Naive thymus-derived CD8-positive, alpha-beta T cell (primary cell): ENCODE measurements at regions not wholly inside any gene's neighbourhood (a gene's known extent, or its start where the extent isn't known, plus 50 kb on each side); places are given as distances from the start of the nearest gene placed in this dataset.
"Not testable (repeated sequence)": the region's sequence is repeated elsewhere in the genome, so short reads cannot be mapped to it uniquely, and the experiment has no call there.

Experiments
- ATAC-seq, 2 donors: fragments of 150-1000 bp; cut with Tn5 transposase in 1 of 2; sonication (Bioruptor Pico), chemical (Tn5 transposase) in 1 of 2; 1 replicate in 1 of 2; 2 replicates in 1 of 2; pipeline ENCODE4 v1.10.0; 2021; ENCODE audit warnings: mild to moderate bottlenecking in 2 of 2, moderate library complexity in 2 of 2
- POLR2A ChIA-PET: fragments of 350-600 bp; sonication (Branson Sonifier 250); formaldehyde crosslinking; loops from one replicate; lab custom pipeline; 2021; ENCODE audit warnings: antibody characterized with exemption; lab: Charles Lee
- DNase-seq, 10 donors: peaks; one replicate each; pipeline versions ENCODE4 v3.0.0 to v3.0.0-alpha.2; 2020 to 2022
- H3K27ac Mint-ChIP-seq, 10 donors: one replicate each; pipeline ENCODE4 v1.8.0; 2020 to 2022; ENCODE audit warnings: mild to moderate bottlenecking in 10 of 10, mixed read lengths in 10 of 10, moderate library complexity in 4 of 10, inconsistent platforms in 1 of 10
- H3K27me3 Mint-ChIP-seq, 5 donors: one replicate each; pipeline ENCODE4 v1.8.0; 2021 to 2022; ENCODE audit warnings: mixed read lengths in 5 of 5
- H3K36me3 Mint-ChIP-seq, 3 donors: one replicate each; pipeline ENCODE4 v1.8.0; 2020 to 2022; ENCODE audit warnings: mixed read lengths in 3 of 3, mild to moderate bottlenecking in 2 of 3, inconsistent platforms in 1 of 3
- H3K4me1 Mint-ChIP-seq, 4 donors: one replicate each; pipeline ENCODE4 v1.8.0; 2021 to 2022; ENCODE audit warnings: mixed read lengths in 4 of 4
- H3K4me3 Mint-ChIP-seq, 10 donors: one replicate each; pipeline ENCODE4 v1.8.0; 2020 to 2022; ENCODE audit warnings: mild to moderate bottlenecking in 10 of 10, mixed read lengths in 10 of 10, moderate library complexity in 6 of 10, inconsistent platforms in 1 of 10
- H3K9me3 Mint-ChIP-seq, 9 donors: one replicate each; pipeline ENCODE4 v1.8.0; 2020 to 2022; ENCODE audit warnings: mixed read lengths in 9 of 9, mild to moderate bottlenecking in 3 of 9, inconsistent platforms in 1 of 9, moderate library complexity in 1 of 9

- peak in 1 of 2 donors; percentile 46 for ATAC-seq
- peaks cover 0 to 2% (median 0%) of the 10 kb centered on the region in 9 donors for H3K9me3 Mint-ChIP-seq
- no peaks in the 10 kb centered on the region for H3K36me3 Mint-ChIP-seq
- H3K4me3 Mint-ChIP-seq: peak overlapping the region in 3 of 10 donors; percentile 10 to 35 (median 12)
- peak overlapping the region in 2 of 10 donors; percentile 65 to 70 for H3K27ac Mint-ChIP-seq
- POLR2A ChIA-PET: no interaction called here
- no peaks in the 10 kb centered on the region for H3K4me1 Mint-ChIP-seq
- DNase-seq: peak in 2 of 10 donors; percentile 0
- no peaks in the 10 kb centered on the region for H3K27me3 Mint-ChIP-seq
Observed at GRCh38 chrX:65971151-65971550, 68.7 kb downstream of the VSIG4 start.

- H3K9me3 Mint-ChIP-seq: peaks cover 0 to 14% (median 2%) of the 10 kb centered on the region in 9 donors
- POLR2A ChIA-PET, ATAC-seq, H3K27me3 Mint-ChIP-seq, DNase-seq, H3K4me1 Mint-ChIP-seq, H3K4me3 Mint-ChIP-seq, H3K36me3 Mint-ChIP-seq, H3K27ac Mint-ChIP-seq: not testable (repeated sequence)
Observed at GRCh38 chrX:65967159-65967558, 72.7 kb downstream of the VSIG4 start.

GRCh38 chrX:65961714-65962113 lies 78.2 kb downstream of the VSIG4 start:
- Mint-ChIP-seq H3K4me1 (peaks cover 0 to 2% (median 0%) of the 10 kb centered on the region in 4 donors), H3K36me3 (peaks cover 0 to 10% (median 1%) of the 10 kb centered on the region in 3 donors), H3K9me3 (peaks cover 0 to 21% (median 0%) of the 10 kb centered on the region in 9 donors), H3K27ac (no peak overlapping the region), H3K27me3 (peaks cover 0 to 1% (median 0%) of the 10 kb centered on the region in 5 donors), H3K4me3 (no peak overlapping the region)
- no peak for DNase-seq
- POLR2A ChIA-PET: no interaction called here
- ATAC-seq: no peak

GRCh38 chrX:65948103-65948502 lies 91.8 kb downstream of the VSIG4 start:
- Mint-ChIP-seq H3K4me3 (no peak overlapping the region), H3K27ac (peak overlapping the region in 1 of 10 donors; percentile 30), H3K4me1 (peaks cover 8 to 30% (median 20%) of the 10 kb centered on the region in 4 donors), H3K27me3 (no peaks in the 10 kb centered on the region), H3K36me3 (peaks cover 0 to 6% (median 2%) of the 10 kb centered on the region in 3 donors), H3K9me3 (peaks cover 0 to 22% (median 8%) of the 10 kb centered on the region in 9 donors)
- ATAC-seq (no peak), DNase-seq (no peak)
- POLR2A ChIA-PET: no interaction called here

GRCh38 chrX:65941775-65942174 lies 98.1 kb downstream of the VSIG4 start:
- peaks cover 0 to 53% (median 8%) of the 10 kb centered on the region in 9 donors for H3K9me3 Mint-ChIP-seq

GRCh38 chrX:65933085-65933589 lies 106.7 kb downstream of the VSIG4 start:
- H3K27ac Mint-ChIP-seq: peak overlapping the region in 1 of 10 donors; percentile 71
- POLR2A ChIA-PET: interaction anchor here (0.6 kb wide), 1 partner anchor 60 kb away, joined by 3 read pairs; no protein-coding TSS in a partner anchor
- peaks cover 0 to 4% (median 3%) of the 10 kb centered on the region in 3 donors for H3K36me3 Mint-ChIP-seq
- H3K4me1 Mint-ChIP-seq: peaks cover 0 to 4% (median 2%) of the 10 kb centered on the region in 4 donors
- H3K27me3 Mint-ChIP-seq: no peaks in the 10 kb centered on the region
- no peak for DNase-seq
- H3K9me3 Mint-ChIP-seq: peaks cover 0 to 19% (median 4%) of the 10 kb centered on the region in 9 donors
- no peak for ATAC-seq
- no peak overlapping the region for H3K4me3 Mint-ChIP-seq

More at GRCh38 chrX:65941775-65942174, 98.1 kb downstream of the VSIG4 start:
- Mint-ChIP-seq H3K27me3 (no peaks in the 10 kb centered on the region), H3K4me1 (peaks cover 5 to 20% (median 15%) of the 10 kb centered on the region in 4 donors), H3K27ac (no peak overlapping the region), H3K4me3 (no peak overlapping the region), H3K36me3 (peaks cover 0 to 14% (median 0%) of the 10 kb centered on the region in 3 donors)
- POLR2A ChIA-PET: no interaction called here
- no peak for ATAC-seq
- no peak for DNase-seq

GRCh38 chrX:65932173-65933084 lies 107.5 kb downstream of the VSIG4 start:
- Mint-ChIP-seq H3K4me1 (peaks cover 3 to 9% (median 5%) of the 10 kb centered on the region in 4 donors), H3K9me3 (peaks cover 0 to 20% (median 5%) of the 10 kb centered on the region in 9 donors), H3K36me3 (peaks cover 0 to 4% (median 3%) of the 10 kb centered on the region in 3 donors), H3K27ac (peak overlapping the region in 3 of 10 donors; percentile 4 to 71 (median 65)), H3K4me3 (no peak overlapping the region), H3K27me3 (no peaks in the 10 kb centered on the region)
- no peak for ATAC-seq
- DNase-seq: no peak
- POLR2A ChIA-PET: no interaction called here

- ATAC-seq: no peak
- Mint-ChIP-seq H3K4me1 (peaks cover 17 to 45% (median 33%) of the 10 kb centered on the region in 4 donors), H3K27me3 (no peaks in the 10 kb centered on the region), H3K4me3 (no peak overlapping the region), H3K36me3 (peaks cover 0 to 8% (median 6%) of the 10 kb centered on the region in 3 donors), H3K9me3 (peaks cover 0 to 27% (median 5%) of the 10 kb centered on the region in 9 donors), H3K27ac (no peak overlapping the region)
- no peak for DNase-seq
- POLR2A ChIA-PET: no interaction called here
Observed at GRCh38 chrX:65928522-65928921, 111.4 kb downstream of the VSIG4 start.

- Mint-ChIP-seq H3K4me1 (peaks cover 24 to 54% (median 43%) of the 10 kb centered on the region in 4 donors), H3K4me3 (peak overlapping the region in 6 of 10 donors; percentile 15 to 79 (median 55))
- not testable (repeated sequence) for H3K36me3 Mint-ChIP-seq
Observed at GRCh38 chrX:65927386-65927785, 112.5 kb downstream of the VSIG4 start.

GRCh38 chrX:65926095-65927019 lies 113.5 kb downstream of the VSIG4 start:
- Mint-ChIP-seq H3K4me1 (peaks cover 31 to 62% (median 53%) of the 10 kb centered on the region in 4 donors), H3K27ac (peak overlapping the region; percentile 40 to 94 (median 86)), H3K36me3 (peaks cover 0 to 4% (median 2%) of the 10 kb centered on the region in 3 donors), H3K27me3 (no peaks in the 10 kb centered on the region), H3K4me3 (peak overlapping the region; percentile 56 to 85 (median 72)), H3K9me3 (peaks cover 0 to 19% (median 0%) of the 10 kb centered on the region in 9 donors)
- ATAC-seq: peak; percentile 85 to 88
- POLR2A ChIA-PET: interaction anchor here (1.2 kb wide), 1 partner anchor 228 kb away, joined by 3 read pairs; no protein-coding TSS in a partner anchor
- peak in 9 of 10 donors; percentile 1 to 76 (median 47) for DNase-seq

More at GRCh38 chrX:65927386-65927785, 112.5 kb downstream of the VSIG4 start:
- ATAC-seq, DNase-seq, POLR2A ChIA-PET, H3K27me3 Mint-ChIP-seq: not testable (repeated sequence)
- Mint-ChIP-seq H3K9me3 (peaks cover 0 to 24% (median 0%) of the 10 kb centered on the region in 9 donors), H3K27ac (peak overlapping the region in 2 of 10 donors; percentile 10 to 21)

GRCh38 chrX:65925592-65925991 lies 114.3 kb downstream of the VSIG4 start:
- Mint-ChIP-seq H3K4me1 (peaks cover 32 to 69% (median 60%) of the 10 kb centered on the region in 4 donors), H3K27ac (peak overlapping the region in 4 of 10 donors; percentile 79 to 94 (median 90)), H3K9me3 (peaks cover 0 to 18% (median 0%) of the 10 kb centered on the region in 9 donors), H3K36me3 (peaks cover 0 to 4% (median 2%) of the 10 kb centered on the region in 3 donors), H3K27me3 (no peaks in the 10 kb centered on the region), H3K4me3 (peak overlapping the region in 6 of 10 donors; percentile 56 to 84 (median 76))
- DNase-seq (no peak), ATAC-seq (no peak)
- POLR2A ChIA-PET: no interaction called here
